ENCODE measurements at regions not wholly inside any gene's neighbourhood (a gene's known extent, or its start where the extent isn't known, plus 50 kb on each side); places are given as distances from the start of the nearest gene placed in this dataset.
"Not testable (repeated sequence)": the region's sequence is repeated elsewhere in the genome, so short reads cannot be mapped to it uniquely, and the experiment has no call there.

DNA sequence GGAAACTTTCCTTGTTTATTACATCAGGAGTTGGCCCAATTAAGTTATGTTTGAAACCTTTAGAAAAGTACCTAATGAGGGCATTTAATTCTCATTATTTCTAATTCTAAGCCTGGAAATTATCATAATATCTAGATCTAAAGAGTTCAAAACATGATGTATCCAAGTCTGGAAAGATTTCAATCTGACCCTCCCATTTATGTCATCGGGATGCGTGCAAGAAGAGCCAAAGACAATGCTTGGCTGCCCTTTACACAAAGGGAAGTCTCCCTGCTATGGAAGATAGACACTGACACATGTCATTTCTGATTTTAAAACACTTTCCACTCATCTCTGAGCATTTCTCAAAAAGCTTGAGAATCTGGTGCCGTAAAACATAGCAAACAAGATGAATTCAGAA, 222.4 kb downstream of the ANTXR2 start:
- FAIRE-seq = no peak

DNA sequence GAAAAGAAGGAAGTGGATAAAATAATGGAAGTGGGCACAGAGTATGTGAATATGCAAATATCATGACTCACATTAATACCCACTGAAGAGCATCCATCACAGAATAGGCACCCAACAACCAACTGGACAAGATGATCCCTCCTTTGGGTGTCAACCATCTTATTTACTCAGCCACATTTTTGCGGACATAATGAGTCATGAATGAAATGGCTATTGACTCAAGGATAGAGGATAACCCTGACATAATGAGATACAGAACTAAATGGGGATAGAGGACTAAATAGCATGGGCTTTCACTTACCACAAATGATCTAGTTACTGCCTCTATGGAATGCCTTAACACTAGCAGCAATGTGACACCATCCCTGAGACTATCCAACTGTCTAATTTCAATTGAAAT, 224.7 kb downstream of the ANTXR2 start:
- FAIRE-seq = no peak

DNA sequence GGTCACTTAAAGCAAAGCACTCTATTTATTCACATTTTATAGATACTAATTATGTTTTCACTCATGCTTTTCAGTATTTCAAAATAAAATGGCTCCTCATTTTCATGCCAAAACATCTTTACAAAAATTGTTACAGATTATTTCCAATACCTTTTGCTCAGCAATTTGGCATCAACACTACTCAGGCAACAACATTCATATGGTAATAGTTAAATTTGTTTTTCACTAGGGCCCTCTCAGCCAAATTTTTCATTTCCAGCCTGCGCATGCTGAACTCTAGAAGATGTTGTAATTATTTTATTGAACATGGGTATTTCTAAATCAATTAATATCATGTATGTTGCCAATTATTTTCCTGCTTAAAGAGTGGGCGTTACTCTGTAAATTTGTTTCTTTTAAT, 225.6 kb downstream of the ANTXR2 start:
- no peak for FAIRE-seq

DNA sequence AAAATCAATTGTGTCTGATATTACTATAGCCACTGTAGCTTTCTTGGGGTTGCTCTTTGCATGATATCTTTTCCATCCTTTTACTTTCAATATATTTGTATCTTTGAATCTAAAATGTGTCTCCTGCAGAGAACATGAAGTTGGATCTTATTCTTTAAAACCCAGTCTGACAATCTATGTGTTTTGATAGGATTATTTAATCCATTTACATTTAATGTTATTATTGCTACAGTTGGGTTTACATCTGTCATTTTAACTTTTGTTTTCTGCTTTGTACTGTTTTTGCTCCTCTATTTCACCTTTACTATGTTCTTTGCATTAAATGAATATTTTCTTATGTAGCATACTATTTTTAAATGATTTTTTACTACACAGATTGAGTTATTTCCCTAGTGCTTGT, 230.9 kb downstream of the ANTXR2 start:
- FAIRE-seq = no peak

DNA sequence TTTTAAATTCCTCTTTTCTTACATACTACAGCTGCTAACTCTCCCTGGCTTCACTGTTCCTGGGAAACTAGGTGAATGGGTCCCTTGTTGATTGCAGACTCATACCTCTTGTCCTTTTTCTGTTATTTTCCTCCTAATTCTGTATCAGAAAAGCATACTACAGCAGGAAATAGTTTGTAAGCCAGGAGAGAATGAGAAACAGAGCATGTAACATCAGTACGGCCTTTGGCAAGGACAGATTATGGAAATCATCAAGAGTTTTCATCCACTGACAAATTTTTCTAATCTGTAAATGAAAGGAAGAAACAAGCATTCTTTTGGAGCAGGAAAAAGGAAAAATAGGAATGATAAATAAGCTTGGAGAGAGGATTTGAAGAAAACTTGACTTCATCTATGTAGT, 239.2 kb downstream of the ANTXR2 start:
- FAIRE-seq = no peak

DNA sequence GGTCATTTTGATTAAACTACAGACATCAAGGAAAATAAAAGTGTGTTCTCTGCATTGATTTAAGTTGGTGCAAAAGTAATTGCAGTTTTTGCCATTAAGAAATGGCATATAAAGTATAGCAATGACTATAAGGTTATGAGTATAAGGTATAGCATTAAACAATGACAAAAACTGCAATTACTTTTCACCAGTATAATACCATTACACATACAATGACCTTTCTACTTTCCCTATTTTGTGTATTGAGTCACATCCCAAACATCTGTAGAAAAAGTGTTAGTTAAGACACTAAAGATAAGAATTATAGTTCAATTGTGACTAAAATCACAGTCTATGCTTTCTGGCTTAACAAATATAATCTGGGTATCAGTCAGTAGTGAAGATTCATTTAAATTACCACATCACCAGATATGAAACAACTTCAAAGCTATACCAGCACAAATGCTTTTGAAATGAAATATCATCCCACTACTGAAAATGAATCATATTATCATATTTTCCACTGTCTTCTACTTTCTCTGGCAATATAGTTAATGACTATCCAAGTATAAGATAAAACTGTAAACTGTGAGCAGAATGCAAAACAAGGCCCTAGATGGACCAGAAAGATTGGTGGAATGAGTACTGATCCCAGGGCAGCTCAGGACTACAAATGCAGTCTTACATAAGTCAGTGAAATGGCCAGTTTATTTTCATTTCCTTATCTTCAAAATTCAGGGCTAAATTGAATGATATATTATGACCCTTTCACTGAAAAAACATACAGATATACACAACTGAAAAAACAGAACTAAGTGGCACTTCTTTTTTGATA, 241.1 kb downstream of the ANTXR2 start:
- FAIRE-seq = no peak

DNA sequence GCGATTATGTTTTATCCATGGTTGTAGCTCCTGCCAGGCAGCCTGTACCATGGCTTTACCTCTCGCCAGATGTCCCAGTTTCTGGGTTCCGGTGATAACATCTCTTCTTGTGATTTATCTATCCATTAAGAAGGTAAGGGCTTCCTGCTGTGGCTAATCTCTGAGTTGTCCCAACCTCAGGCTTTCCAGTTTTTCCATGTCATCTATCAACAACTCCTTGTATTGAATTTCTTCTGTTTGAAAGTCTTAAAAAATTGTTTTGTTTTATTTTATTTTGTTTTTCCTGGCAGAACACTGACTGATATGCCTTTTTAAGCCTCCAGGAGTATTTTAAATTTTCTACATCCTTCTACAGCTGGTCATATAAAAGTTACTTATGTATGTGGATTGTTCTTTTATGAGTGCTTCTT, 241.9 kb downstream of the ANTXR2 start:
- no peak for FAIRE-seq

DNA sequence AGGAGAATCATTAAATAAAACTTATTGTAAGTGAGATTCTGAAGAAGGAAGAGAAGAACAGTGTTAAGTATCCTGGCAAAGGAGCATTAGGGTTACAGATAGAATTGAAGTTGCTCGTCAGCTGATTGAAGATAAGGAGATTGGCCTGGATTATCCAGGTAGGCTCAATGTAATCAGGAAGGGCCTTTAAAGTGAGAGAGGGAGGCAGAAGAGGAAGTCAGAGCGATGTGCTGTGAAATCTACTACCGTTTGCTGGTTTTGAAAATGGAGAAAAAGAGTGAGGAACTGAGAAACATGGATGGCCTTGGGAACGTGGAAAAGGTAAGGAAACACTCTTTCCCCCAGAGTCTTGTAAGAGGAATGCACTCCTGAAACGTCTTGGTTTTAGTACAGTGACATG, 245.7 kb downstream of the ANTXR2 start:
- FAIRE-seq = no peak

DNA sequence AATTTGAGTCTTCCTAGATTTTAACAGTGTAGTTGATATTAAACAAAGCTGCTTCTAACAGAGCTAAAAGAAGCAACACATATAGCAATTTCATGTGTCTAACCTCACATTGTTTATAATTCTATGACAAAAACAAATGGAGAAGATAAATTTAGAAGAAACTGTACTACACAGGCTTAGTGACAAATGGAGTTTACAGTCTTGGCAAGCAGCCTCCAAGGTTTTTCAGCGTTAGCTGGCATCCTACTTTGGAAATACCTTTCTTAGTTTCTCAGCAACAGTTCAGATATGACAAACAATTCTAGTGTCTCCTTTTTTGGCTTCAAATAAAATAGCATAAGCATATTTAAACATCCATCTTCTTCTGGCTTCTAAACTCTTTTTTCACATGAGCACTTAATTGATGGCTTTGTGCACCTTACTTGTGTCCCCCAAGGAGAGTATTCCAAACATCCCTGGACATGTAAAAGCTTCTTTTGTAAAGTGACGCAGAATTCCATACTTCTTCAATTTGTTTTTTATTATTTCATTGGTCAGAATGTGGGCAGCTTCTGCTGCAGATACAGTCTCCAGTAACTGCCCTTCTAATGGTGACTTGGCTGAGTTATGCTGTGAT, 249.8 kb downstream of the ANTXR2 start:
- FAIRE-seq = no peak

DNA sequence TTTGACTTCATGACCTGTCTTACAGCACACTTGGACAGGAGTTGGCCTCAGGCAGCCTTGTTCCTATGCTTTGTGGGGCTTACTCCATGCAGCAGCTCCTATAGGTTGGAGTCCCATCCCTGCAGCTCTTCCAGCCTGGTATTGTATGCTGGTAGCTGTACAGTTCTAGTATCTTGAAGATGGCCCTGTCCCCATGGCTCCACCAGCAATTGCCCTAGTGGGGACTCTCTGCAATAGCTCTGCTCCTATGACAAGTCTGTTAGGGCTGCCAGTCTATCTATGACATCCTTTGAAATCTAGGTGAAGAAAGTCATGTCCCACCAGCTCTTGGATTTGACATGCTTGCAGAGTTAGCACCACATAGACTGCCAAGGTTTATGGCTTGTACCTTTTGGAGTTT, 252.6 kb downstream of the ANTXR2 start:
- no peak for FAIRE-seq

DNA sequence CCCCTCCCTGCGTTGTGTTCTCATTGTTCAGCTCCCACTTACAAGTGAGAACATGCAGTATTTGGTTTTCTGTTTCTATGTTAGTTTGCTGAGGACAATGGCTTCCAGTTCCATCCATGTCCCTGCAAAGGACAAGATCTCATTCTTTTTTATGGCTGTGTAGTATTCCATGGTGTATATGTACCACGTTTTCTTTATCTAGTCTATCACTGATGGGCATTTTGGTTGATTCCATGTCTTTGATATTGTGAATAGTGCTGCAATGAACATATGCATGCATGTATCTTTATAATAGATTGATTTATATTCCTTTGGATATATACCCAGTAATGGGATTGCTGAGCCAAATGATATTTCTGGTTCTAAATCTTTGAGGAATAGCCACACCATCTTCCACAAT, 265.1 kb downstream of the ANTXR2 start:
- not testable (repeated sequence) for FAIRE-seq

DNA sequence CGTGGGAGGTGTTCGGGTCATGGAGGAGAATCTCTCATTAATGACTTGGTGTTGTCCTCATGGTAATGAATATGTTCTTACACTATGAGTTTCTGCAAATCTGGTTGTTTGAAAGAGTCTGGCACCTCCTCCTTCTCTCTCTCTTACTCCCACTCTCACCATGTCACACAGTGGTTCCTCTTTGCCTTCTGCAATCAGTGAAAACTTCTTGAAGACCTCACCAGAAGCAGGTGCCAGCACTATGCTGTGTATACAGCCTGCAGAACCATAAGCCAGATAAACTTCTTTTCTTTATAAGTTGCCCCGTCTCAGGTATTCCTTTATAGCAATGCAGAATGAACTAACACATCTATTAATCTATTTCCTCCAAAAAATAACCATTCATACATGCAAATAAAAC, 275.0 kb downstream of the ANTXR2 start:
- no peak for FAIRE-seq

DNA sequence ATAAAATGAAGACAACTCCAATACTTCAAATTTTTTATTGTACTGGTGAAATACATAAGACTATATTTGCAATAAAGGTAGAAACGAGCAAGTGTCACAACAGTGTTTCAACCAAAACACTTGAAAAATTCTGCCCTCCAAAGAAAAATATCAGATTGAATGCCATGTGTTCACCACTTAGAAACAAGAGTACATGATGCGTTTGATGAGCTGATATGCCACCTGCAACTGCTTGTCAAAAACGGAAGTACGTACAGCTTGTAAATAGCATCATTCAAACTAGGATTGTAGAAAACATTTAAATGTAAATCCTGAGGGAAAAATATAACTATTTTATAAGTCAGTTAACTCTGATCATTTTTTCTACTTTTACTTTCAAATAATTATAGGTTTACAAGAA, 276.1 kb downstream of the ANTXR2 start:
- no peak for FAIRE-seq

DNA sequence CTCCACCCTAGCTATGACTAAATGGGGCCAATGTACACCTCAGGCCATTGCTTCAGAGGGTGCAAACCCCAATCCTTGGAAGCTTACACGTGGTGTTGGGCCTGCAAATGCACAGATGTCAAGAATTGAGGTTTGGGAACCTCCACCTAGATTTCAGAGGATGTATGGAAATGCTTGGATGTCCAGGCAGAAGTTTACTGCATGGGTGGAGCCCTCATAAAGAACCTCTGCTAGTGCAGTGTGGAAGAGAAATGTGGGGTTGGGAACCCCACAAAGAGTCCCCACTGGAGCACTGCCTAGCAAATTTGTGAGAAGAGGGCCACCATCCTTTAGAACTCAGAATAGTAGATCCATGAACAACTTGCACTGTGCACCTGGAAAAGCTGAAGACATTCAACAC, 284.1 kb downstream of the ANTXR2 start:
- no peak for FAIRE-seq

DNA sequence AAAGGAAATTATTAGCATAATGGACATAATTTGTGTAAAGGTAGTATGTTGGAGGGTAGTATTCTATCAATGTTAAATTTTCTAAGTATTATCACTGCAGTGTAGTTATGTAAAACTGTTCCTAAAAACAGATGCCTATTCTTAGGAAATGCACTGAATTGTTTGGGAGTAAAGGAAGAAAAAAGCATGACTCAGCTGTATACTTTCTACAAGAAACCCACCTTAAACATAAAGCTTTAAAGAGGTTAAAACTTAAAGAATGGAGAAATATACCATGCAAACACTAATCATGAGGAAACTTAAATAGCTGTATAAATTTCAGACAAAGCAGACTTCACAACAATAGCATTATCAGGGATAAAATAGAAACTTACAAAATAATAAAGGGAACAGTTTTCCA, 292.9 kb downstream of the ANTXR2 start:
- FAIRE-seq = no peak

DNA sequence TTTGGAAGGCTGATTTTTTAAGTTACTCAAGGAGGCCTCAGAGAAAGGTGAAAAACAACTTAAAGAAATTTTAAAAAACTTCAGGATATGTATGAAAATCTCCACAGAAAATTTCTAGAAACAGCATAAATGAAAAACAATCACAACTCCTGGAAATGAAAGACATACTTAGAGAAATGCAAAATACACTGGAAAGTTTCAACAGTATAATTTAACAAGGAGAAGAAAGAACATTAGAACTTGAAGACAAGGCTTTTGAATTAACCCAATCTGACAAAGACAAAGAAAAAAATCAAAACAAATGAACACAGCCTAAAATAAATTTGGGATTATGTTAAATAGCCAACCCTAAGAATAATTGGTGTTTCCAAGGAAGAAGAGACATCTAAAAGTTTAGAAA, 300.5 kb downstream of the ANTXR2 start:
- no peak for FAIRE-seq

DNA sequence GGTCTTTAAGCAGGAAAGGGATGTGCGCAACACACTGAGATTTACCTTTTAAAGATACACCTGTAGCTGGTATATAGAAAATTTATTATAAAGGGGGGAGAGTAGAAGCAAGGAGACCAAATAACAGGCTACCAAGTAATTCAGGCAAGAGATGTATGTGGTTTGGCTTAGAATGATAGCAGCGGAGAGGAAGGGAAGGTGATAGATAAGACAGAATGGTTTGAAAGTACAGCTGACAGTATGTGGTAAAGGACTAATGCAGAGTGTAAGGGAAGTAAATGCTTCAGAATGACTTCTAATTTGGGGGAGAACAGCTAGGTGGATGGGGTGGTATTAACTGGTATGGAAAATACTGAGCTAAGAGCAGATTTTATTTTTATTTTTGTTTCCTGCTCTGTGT, 308.9 kb downstream of the ANTXR2 start:
- no peak for FAIRE-seq

DNA sequence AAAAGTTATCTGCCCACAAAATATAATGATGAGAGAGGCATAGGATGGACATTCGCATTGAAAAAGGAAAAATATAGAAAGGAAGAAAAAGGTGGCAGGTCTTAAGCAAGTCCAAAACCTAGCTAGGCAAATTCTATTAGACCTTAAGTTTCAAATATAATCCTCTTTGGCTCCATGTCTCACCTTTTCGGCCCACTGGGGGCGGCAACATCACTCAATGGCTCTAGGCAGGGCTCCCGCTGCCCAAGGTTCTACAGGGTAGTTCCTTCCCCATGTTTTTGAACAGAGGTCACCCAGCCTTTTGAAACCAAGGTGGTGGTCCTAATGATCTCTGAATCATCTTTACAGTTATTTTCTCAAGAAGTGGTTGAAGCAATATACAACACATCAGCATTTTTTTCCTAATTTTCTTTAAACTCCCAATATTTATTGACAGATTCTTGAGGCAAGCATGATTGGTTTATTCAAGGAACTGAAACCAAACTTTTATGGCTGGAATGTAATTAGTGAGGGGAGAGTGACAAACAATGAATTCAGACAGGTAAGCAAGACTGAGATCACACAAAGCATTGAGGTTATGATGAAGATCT, 309.4 kb downstream of the ANTXR2 start:
- FAIRE-seq = no peak

DNA sequence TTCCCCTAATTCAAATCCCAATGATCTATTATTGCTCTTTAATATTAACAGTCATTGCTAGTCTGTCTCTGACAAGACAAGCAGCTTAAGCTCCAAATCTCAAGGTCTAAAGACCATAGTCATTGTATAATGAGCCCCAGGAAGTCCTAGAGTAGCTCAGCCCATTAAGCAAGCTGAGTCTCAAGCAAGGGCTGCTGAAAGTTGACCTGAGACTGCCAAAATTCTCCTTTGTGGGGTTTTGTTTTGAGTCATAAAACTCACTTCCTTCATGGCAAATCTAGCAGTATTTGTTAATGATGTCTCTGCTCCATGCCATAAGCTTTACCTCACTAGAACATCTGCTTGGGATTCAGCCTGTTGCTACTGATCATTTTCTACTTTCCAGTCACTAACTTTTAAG, 313.2 kb downstream of the ANTXR2 start:
- FAIRE-seq = no peak

DNA sequence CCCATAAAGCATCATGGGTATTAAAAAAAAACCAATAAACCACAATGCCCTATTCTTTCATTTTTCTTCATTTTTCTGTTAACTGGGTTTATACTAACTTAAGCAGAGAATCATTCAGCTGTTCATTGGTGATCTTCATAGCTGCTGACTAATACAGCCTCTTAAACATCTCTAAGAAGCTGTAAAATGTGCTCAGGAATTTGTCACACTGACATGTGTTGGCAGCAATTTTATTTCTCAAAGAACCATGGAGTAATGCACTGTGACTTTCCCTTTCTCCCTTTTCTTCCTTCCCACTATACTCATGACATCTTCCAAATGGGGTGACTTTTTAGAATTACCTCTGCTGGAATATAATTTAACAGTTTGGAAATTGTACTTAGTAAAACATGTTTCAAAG, 315.4 kb downstream of the ANTXR2 start:
- FAIRE-seq = no peak

DNA sequence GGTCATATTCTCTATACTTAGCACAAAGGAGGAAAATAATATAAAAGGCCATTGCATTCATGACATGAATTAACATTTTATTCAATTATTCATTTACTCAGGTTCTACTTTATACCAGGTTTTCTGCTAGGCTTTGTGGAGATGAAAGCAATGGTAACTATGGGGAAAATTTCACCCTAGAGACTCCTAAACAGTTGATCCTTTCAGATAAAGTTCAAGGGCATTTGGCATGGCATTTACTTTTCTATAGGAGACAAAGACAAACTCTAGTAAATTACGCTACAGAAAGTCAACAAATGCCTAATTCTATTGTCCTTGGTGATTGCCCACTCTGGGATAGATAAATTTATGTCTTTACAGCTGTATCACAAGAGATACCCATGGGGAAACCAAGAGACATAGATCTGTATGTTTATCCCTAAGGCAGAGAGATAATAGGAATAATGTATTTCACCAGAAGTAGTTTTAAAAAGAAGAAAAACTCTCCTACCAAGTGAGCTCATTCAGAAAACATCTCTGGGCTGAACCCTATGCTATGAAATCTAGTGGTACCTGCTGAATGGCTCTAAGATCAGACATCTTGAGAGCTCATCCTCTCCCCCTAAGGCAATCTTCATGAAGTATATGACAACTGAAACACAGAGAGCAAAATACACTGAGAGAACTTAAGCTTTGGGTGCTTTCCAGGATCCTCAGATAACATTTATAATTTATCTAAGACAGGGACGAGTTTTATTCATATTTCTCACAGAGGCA, 316.7 kb downstream of the ANTXR2 start:
- no peak for FAIRE-seq

DNA sequence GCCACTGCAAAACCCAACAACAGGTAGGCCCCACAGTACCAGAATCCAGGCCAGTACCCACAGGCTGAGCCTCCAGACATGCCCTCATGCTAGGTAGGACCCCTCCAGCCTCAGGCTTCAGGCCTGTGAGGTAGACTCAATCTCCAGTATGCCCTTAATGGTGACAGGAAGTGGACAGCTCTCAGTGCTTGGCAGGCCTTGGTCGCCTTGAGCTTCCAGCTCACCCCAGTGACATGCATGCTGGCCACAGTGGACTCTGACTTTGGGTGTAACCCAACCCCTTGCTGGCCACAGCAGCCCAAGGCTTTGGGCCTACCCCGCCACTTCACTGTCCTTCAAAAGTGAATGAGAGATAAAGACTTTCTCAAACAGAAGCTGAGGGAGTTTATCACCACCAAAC, 324.2 kb downstream of the ANTXR2 start:
- FAIRE-seq = no peak

DNA sequence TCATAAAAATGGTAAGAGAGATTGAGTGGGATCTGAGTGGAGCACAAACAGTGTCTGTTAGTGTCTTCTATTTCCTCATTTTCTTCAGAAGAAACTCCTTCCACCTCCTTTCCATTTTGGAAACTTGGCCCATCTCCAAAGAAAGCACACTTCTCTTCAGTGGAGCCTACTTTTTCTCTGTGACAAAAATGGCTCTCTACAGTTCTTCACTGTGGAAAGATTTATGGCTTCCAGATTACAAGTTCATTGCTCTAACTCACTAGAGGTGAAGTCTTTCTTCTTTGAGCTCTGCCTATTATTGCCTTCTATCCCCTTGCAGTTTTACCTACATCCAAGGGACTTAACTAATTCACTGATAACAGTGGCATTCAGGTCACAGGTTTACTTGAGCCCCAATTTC, 325.8 kb downstream of the ANTXR2 start:
- no peak for FAIRE-seq

DNA sequence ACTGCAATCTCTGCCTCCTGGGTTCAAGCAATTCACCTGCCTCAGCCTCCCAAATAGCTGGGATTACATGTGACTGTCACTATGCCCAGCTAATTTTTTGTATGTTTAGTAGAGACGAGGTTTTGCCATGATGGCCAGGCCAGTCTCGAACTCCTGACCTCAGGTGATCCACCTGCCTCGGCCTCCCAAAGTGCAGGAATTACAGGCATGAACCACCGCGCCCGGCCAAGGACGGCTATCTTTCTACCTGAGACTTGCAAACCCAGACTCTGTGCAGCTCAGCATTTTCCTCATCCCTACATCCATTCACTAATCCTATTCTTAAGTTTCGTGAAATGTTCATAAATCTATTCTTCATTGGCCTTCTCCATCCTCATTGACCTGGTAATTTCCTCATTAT, 330.0 kb downstream of the ANTXR2 start:
- FAIRE-seq = no peak

All from A204.1 (cell line).